ENCODE measurements at regions not wholly inside any gene's neighbourhood (a gene's known extent, or its start where the extent isn't known, plus 50 kb on each side); places are given as distances from the start of the nearest gene placed in this dataset.

DNA sequence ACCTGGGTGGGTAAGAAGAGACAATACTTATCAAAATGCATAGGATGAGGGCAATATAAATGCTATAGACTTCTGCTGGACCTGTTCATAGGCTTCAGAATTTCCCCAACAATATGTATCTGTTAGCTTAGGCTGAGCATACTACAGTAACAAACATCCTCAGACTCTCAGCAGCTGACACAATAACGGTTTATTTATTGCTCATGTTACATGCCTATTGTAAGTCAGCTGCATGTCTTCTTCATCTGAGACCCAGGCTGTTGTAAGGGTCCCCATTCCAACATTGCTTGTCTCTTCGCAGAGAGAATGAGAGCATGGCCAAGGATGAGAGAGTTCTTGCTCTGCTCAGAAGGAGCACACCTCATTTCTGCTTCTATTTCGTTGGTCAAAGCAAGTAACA is 150.7 kb downstream of the TMEM200C start:
- no peak overlapping the region for H3K27ac ChIP-seq
- H3K36me3 ChIP-seq (ENCODE audit: low read depth): no peaks in the 10 kb centered on the region
- no TSS peak for BruUV-seq (replicated peaks)
- intact Hi-C loops (cut with micrococcal nuclease; ENCODE audit: unreplicated experiment): no loop called here
- ChIA-PET POLR2A (ENCODE audit: unreplicated experiment) (no interaction called here), CTCF (no interaction called here)
- no peaks in the 10 kb centered on the region for H3K79me2 ChIP-seq (ENCODE audit: low read depth)
- no peaks in the 10 kb centered on the region for H3K9me2 ChIP-seq (ENCODE audit: insufficient read depth)
- H3F3A ChIP-seq (ENCODE audit: insufficient read depth, low read depth): no peaks in the 10 kb centered on the region
- no peak for DNase-seq
- no peak overlapping the region for H3K4me3 ChIP-seq
- no peak for TF ChIP-seq EZH2 (IDR thresholded peaks at IDR 0.05; ENCODE audit: low read depth)
- no peak for TF ChIP-seq CTCF (conservative IDR thresholded peaks at IDR 0.05)
- H4K20me1 ChIP-seq (ENCODE audit: insufficient read depth): no peaks in the 10 kb centered on the region
- H3K9me3 ChIP-seq (ENCODE audit: insufficient read depth, low read depth): no peaks in the 10 kb centered on the region
- H3K27me3 ChIP-seq (ENCODE audit: insufficient read depth, low read depth): no peaks in the 10 kb centered on the region
- H3K4me2 ChIP-seq: no peak overlapping the region
- H3K4me1 ChIP-seq (replicated peaks; ENCODE audit: insufficient read depth): no peaks in the 10 kb centered on the region
- H2AFZ ChIP-seq: no peak overlapping the region

- no peaks in the 10 kb centered on the region for H3K4me1 ChIP-seq (replicated peaks; ENCODE audit: insufficient read depth)
- ChIA-PET POLR2A (ENCODE audit: unreplicated experiment) (no interaction called here), CTCF (no interaction called here)
- no TSS peak for BruUV-seq (replicated peaks)
- H3K27ac ChIP-seq: no peak overlapping the region
- H3F3A ChIP-seq (ENCODE audit: insufficient read depth, low read depth): no peaks in the 10 kb centered on the region
- DNase-seq: no peak
- no peaks in the 10 kb centered on the region for H4K20me1 ChIP-seq (ENCODE audit: insufficient read depth)
- H2AFZ ChIP-seq: no peak overlapping the region
- H3K27me3 ChIP-seq (ENCODE audit: insufficient read depth, low read depth): no peaks in the 10 kb centered on the region
- H3K4me2 ChIP-seq: no peak overlapping the region
- H3K9me3 ChIP-seq (ENCODE audit: insufficient read depth, low read depth): no peaks in the 10 kb centered on the region
- H3K4me3 ChIP-seq: no peak overlapping the region
- H3K79me2 ChIP-seq (ENCODE audit: low read depth): no peaks in the 10 kb centered on the region
- H3K9me2 ChIP-seq (ENCODE audit: insufficient read depth): no peaks in the 10 kb centered on the region
- intact Hi-C loops (cut with micrococcal nuclease; ENCODE audit: unreplicated experiment): no loop called here
- H3K36me3 ChIP-seq (ENCODE audit: low read depth): no peaks in the 10 kb centered on the region
- no peak for TF ChIP-seq EZH2 (IDR thresholded peaks at IDR 0.05; ENCODE audit: low read depth)
- no peak for TF ChIP-seq CTCF (conservative IDR thresholded peaks at IDR 0.05)
These were observed 156.8 kb downstream of the TMEM200C start for GRCh38 chr18:5738526-5738925.

GRCh38 chr18:5732318-5732717 is 163.0 kb downstream of the TMEM200C start:
- no peaks in the 10 kb centered on the region for H3K9me3 ChIP-seq (ENCODE audit: insufficient read depth, low read depth)
- H3K9me2 ChIP-seq (ENCODE audit: insufficient read depth): no peaks in the 10 kb centered on the region
- ChIA-PET CTCF (no interaction called here), POLR2A (ENCODE audit: unreplicated experiment) (no interaction called here)
- 0 out of 2 replicates have a peak, but pooled peaks cover 14% of the 10 kb centered on the region for H3K27me3 ChIP-seq (ENCODE audit: insufficient read depth, low read depth)
- H2AFZ ChIP-seq: no peak overlapping the region
- H3K4me2 ChIP-seq: no peak overlapping the region
- no peaks in the 10 kb centered on the region for H3K79me2 ChIP-seq (ENCODE audit: low read depth)
- no peaks in the 10 kb centered on the region for H4K20me1 ChIP-seq (ENCODE audit: insufficient read depth)
- no TSS peak for BruUV-seq (replicated peaks)
- no peaks in the 10 kb centered on the region for H3K36me3 ChIP-seq (ENCODE audit: low read depth)
- no peaks in the 10 kb centered on the region for H3K4me1 ChIP-seq (replicated peaks; ENCODE audit: insufficient read depth)
- no peak overlapping the region for H3K4me3 ChIP-seq
- no peak for TF ChIP-seq EZH2 (IDR thresholded peaks at IDR 0.05; ENCODE audit: low read depth)
- no peak for TF ChIP-seq CTCF (conservative IDR thresholded peaks at IDR 0.05)
- intact Hi-C loops (cut with micrococcal nuclease; ENCODE audit: unreplicated experiment): no loop called here
- no peaks in the 10 kb centered on the region for H3F3A ChIP-seq (ENCODE audit: insufficient read depth, low read depth)
- DNase-seq: no peak
- H3K27ac ChIP-seq: no peak overlapping the region
